ENCODE measurements at regions not wholly inside any gene's neighbourhood (a gene's known extent, or its start where the extent isn't known, plus 50 kb on each side); places are given as distances from the start of the nearest gene placed in this dataset.

DNA sequence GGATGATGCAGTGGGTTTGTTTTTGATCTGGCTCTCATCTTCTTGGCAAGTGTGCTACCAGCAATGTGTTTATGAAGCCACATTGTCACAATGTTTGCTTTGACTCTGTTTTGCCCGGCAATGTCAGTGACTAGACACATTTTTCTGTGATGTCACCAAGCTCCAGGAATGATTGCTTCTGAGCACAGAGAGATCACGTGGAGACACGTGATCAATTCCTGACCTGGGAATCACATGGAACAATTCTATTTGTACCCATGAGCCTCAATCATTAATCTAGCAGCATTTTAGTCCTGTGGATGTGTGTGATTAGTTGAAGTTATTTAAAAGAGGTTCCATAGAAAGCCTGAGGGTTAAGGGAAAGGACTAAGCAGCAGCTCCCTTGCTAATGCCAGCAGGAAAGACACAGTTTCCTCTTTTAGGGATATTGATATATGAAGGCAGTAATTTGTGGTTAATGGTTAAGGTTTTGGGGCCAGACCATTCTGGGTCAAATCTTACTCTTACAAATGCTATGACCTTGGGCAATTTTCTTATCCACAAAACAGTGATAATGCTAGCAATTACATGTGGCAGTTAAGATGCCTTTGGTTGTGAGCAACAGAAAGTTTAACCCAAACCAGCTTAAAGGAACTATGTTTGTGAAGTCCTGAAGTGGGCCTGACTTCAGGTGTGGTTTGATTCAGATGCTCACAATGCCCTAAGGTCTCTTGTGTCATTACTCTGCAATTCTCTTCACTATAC, 59.0 kb downstream of the FASLG start:
- no peak overlapping the region for H3K27ac ChIP-seq
- no peak overlapping the region for H3K4me3 ChIP-seq
- peaks cover 3% of the 10 kb centered on the region for H3K9me3 Mint-ChIP-seq
- no peaks in the 10 kb centered on the region for H4K20me1 ChIP-seq (ENCODE audit: low read depth)
- no peak overlapping the region for H2AFZ ChIP-seq (replicated peaks)
- no peak overlapping the region for H3K27ac Mint-ChIP-seq
- no peak for DNase-seq (ENCODE audit: low spot score)
- no peaks in the 10 kb centered on the region for H3K27me3 ChIP-seq
- H3K27me3 Mint-ChIP-seq (ENCODE audit: insufficient read depth, low read depth) = peaks cover 2% of the 10 kb centered on the region
- peaks cover 3% of the 10 kb centered on the region for H3K36me3 Mint-ChIP-seq
- peaks cover 33% of the 10 kb centered on the region for H3K4me1 ChIP-seq
- no peaks in the 10 kb centered on the region for H3K79me2 ChIP-seq (ENCODE audit: low read depth)
- no peak overlapping the region for H3K4me2 ChIP-seq
- H3K4me3 Mint-ChIP-seq = no peak overlapping the region
- H3K4me1 Mint-ChIP-seq = peaks cover 32% of the 10 kb centered on the region
- no peaks in the 10 kb centered on the region for H3K9me3 ChIP-seq (ENCODE audit: low read depth)
- H3K9ac ChIP-seq = no peak overlapping the region
- no peaks in the 10 kb centered on the region for H3K36me3 ChIP-seq
- TF ChIP-seq EZH2phosphoT487 (IDR thresholded peaks at IDR 0.05) = no peak
- no peak for TF ChIP-seq EZH2 (IDR thresholded peaks at IDR 0.05)
- peaks cover 9% of the 10 kb centered on the region for H3F3A ChIP-seq (ENCODE audit: low read depth)

GRCh38 chr1:172719066-172719627, 60.2 kb downstream of the FASLG start:
- Histone ChIP-seq H3K9me3 (ENCODE audit: low read depth) (no peaks in the 10 kb centered on the region), H3K4me1 (peaks cover 25% of the 10 kb centered on the region), H2AFZ (replicated peaks) (no peak overlapping the region), H3F3A (ENCODE audit: low read depth) (peaks cover 9% of the 10 kb centered on the region), H4K20me1 (ENCODE audit: low read depth) (no peaks in the 10 kb centered on the region), H3K27ac (no peak overlapping the region), H3K9ac (no peak overlapping the region), H3K27me3 (no peaks in the 10 kb centered on the region), H3K4me3 (no peak overlapping the region), H3K4me2 (no peak overlapping the region), H3K79me2 (ENCODE audit: low read depth) (no peaks in the 10 kb centered on the region), H3K36me3 (no peaks in the 10 kb centered on the region)
- H3K4me1 Mint-ChIP-seq = peaks cover 25% of the 10 kb centered on the region
- no peak overlapping the region for H3K27ac Mint-ChIP-seq
- peaks cover 3% of the 10 kb centered on the region for H3K36me3 Mint-ChIP-seq
- H3K27me3 Mint-ChIP-seq (ENCODE audit: insufficient read depth, low read depth) = peaks cover 2% of the 10 kb centered on the region
- H3K4me3 Mint-ChIP-seq = no peak overlapping the region
- DNase-seq (ENCODE audit: low spot score) = no peak
- peaks cover 3% of the 10 kb centered on the region for H3K9me3 Mint-ChIP-seq
- no peak for TF ChIP-seq CTCF (IDR thresholded peaks at IDR 0.05)
- no peak for TF ChIP-seq EZH2 (IDR thresholded peaks at IDR 0.05)
- TF ChIP-seq EZH2phosphoT487 (IDR thresholded peaks at IDR 0.05) = no peak

DNA sequence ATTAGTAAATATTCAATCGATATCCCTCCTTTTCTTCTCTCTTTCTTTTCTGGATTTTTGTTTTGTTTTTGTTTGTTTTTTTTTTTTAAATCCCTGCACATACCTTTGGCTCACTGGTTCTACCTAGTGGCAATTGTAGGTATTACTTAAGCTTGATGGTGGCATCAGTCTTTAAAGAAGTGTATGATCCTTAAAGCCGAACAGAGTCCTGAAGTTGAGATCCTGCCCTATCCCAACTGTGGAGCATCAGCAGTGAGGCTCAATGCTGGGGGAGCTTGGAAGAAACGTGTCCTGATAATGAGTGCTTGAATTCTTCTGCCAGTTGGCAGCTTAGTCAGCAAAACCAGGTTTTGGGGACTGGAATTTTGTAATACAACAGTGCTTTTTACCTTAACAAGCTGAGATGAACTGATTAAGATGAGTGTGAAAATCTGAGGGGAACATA, 60.8 kb downstream of the FASLG start:
- no peak overlapping the region for H3K4me2 ChIP-seq
- H3K27ac Mint-ChIP-seq = peak overlapping the region; percentile 2
- H3K9ac ChIP-seq = no peak overlapping the region
- peak; percentile 64 for DNase-seq (ENCODE audit: low spot score)
- H3K27ac ChIP-seq = no peak overlapping the region
- TF ChIP-seq EZH2 (IDR thresholded peaks at IDR 0.05) (no peak), EZH2phosphoT487 (IDR thresholded peaks at IDR 0.05) (no peak), CTCF (IDR thresholded peaks at IDR 0.05) (peak; percentile 83)
- no peaks in the 10 kb centered on the region for H3K9me3 ChIP-seq (ENCODE audit: low read depth)
- H3K4me3 Mint-ChIP-seq = no peak overlapping the region
- H3K4me1 Mint-ChIP-seq = peaks cover 19% of the 10 kb centered on the region
- no peaks in the 10 kb centered on the region for H3K36me3 ChIP-seq
- H3F3A ChIP-seq (ENCODE audit: low read depth) = peaks cover 9% of the 10 kb centered on the region
- H3K27me3 Mint-ChIP-seq (ENCODE audit: insufficient read depth, low read depth) = peaks cover 2% of the 10 kb centered on the region
- peaks cover 20% of the 10 kb centered on the region for H3K4me1 ChIP-seq
- H3K36me3 Mint-ChIP-seq = peaks cover 3% of the 10 kb centered on the region
- no peaks in the 10 kb centered on the region for H4K20me1 ChIP-seq (ENCODE audit: low read depth)
- H3K4me3 ChIP-seq = no peak overlapping the region
- H3K79me2 ChIP-seq (ENCODE audit: low read depth) = no peaks in the 10 kb centered on the region
- peak overlapping the region; percentile 91 for H2AFZ ChIP-seq (replicated peaks)
- no peaks in the 10 kb centered on the region for H3K27me3 ChIP-seq
- H3K9me3 Mint-ChIP-seq = peaks cover 3% of the 10 kb centered on the region

- H3K36me3 Mint-ChIP-seq = peaks cover 3% of the 10 kb centered on the region
- peaks cover 19% of the 10 kb centered on the region for H3K4me1 Mint-ChIP-seq
- no peaks in the 10 kb centered on the region for H3K9me3 ChIP-seq (ENCODE audit: low read depth)
- H3K27ac Mint-ChIP-seq = no peak overlapping the region
- no peak overlapping the region for H3K27ac ChIP-seq
- H3K9me3 Mint-ChIP-seq = peaks cover 3% of the 10 kb centered on the region
- H3K27me3 Mint-ChIP-seq (ENCODE audit: insufficient read depth, low read depth) = peaks cover 2% of the 10 kb centered on the region
- TF ChIP-seq EZH2 (IDR thresholded peaks at IDR 0.05) (no peak), EZH2phosphoT487 (IDR thresholded peaks at IDR 0.05) (no peak), CTCF (IDR thresholded peaks at IDR 0.05) (no peak)
- no peak overlapping the region for H3K9ac ChIP-seq
- peak overlapping the region; percentile 76 for H2AFZ ChIP-seq (replicated peaks)
- H3K36me3 ChIP-seq = no peaks in the 10 kb centered on the region
- no peak overlapping the region for H3K4me3 ChIP-seq
- no peaks in the 10 kb centered on the region for H3K79me2 ChIP-seq (ENCODE audit: low read depth)
- H3K27me3 ChIP-seq = no peaks in the 10 kb centered on the region
- no peak for DNase-seq (ENCODE audit: low spot score)
- H3K4me3 Mint-ChIP-seq = no peak overlapping the region
- peak overlapping the region; percentile 11 for H3K4me2 ChIP-seq
- H4K20me1 ChIP-seq (ENCODE audit: low read depth) = no peaks in the 10 kb centered on the region
- peaks cover 20% of the 10 kb centered on the region for H3K4me1 ChIP-seq
- peaks cover 9% of the 10 kb centered on the region for H3F3A ChIP-seq (ENCODE audit: low read depth)
These were observed 61.4 kb downstream of the FASLG start for GRCh38 chr1:172720339-172720738.
